Osteocyte (in vitro differentiated cells): ENCODE measurements at regions not wholly inside any gene's neighbourhood (a gene's known extent, or its start where the extent isn't known, plus 50 kb on each side); places are given as distances from the start of the nearest gene placed in this dataset.

Experiments used
- DNase-seq: peaks from one replicate; pipeline ENCODE4 v3.0.0; 2021; ENCODE audit warnings: mixed read lengths; ENCODE audit not compliant: unreplicated experiment; ENCODE audit errors: extremely low spot score
- H3K27ac Mint-ChIP-seq: one replicate; pipeline ENCODE4 v1.8.0; 2021; ENCODE audit warnings: mild to moderate bottlenecking, mixed read lengths; ENCODE audit not compliant: unreplicated experiment
- H3K27me3 Mint-ChIP-seq: one replicate; pipeline ENCODE4 v1.8.0; 2021; ENCODE audit warnings: mixed read lengths; ENCODE audit not compliant: unreplicated experiment
- H3K36me3 Mint-ChIP-seq: one replicate; pipeline ENCODE4 v1.8.0; 2021; ENCODE audit warnings: mixed read lengths; ENCODE audit not compliant: unreplicated experiment
- H3K4me1 Mint-ChIP-seq: one replicate; pipeline ENCODE4 v1.8.0; 2021; ENCODE audit warnings: mixed read lengths; ENCODE audit not compliant: unreplicated experiment
- H3K4me3 Mint-ChIP-seq: one replicate; pipeline ENCODE4 v1.8.0; 2021; ENCODE audit warnings: mild to moderate bottlenecking, moderate library complexity, mixed read lengths; ENCODE audit not compliant: unreplicated experiment
- H3K9me3 Mint-ChIP-seq: one replicate; pipeline ENCODE4 v1.8.0; 2021; ENCODE audit warnings: mixed read lengths; ENCODE audit not compliant: unreplicated experiment
- TF ChIP-seq, protein P1 (sequence below): fragments of 200-600 bp; sonication (generic); IDR thresholded peaks from 2 replicates; pipeline ENCODE4 v1.5.0; 2021; ENCODE audit warnings: antibody characterized with exemption, mild to moderate bottlenecking, moderate library complexity

DNA sequence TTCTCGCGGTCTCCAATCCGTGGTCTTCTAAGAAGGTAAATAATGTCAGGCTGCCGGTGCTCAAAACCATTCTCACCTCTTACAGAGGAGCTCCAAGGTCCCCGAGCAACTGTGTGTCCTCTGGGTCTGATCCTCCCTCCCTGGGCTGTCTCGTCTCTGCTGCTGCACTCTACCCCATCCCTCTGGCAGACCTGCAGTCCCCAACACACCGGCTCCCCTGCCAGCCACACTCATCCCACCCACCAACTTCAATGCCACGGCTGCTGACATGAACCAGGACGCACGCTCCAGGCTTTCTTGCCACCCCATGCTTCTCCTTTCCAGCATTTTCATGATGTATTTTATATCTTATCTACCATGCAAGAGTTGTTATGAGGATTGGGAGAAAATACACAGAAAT, 559.5 kb upstream of the SALL3 start:
- TF ChIP-seq, protein P1, sequence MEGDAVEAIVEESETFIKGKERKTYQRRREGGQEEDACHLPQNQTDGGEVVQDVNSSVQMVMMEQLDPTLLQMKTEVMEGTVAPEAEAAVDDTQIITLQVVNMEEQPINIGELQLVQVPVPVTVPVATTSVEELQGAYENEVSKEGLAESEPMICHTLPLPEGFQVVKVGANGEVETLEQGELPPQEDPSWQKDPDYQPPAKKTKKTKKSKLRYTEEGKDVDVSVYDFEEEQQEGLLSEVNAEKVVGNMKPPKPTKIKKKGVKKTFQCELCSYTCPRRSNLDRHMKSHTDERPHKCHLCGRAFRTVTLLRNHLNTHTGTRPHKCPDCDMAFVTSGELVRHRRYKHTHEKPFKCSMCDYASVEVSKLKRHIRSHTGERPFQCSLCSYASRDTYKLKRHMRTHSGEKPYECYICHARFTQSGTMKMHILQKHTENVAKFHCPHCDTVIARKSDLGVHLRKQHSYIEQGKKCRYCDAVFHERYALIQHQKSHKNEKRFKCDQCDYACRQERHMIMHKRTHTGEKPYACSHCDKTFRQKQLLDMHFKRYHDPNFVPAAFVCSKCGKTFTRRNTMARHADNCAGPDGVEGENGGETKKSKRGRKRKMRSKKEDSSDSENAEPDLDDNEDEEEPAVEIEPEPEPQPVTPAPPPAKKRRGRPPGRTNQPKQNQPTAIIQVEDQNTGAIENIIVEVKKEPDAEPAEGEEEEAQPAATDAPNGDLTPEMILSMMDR = no peak
- H3K27ac Mint-ChIP-seq = no peak overlapping the region
- peaks cover 45% of the 10 kb centered on the region for H3K9me3 Mint-ChIP-seq
- H3K27me3 Mint-ChIP-seq = no peaks in the 10 kb centered on the region
- H3K36me3 Mint-ChIP-seq = no peaks in the 10 kb centered on the region
- H3K4me1 Mint-ChIP-seq = no peaks in the 10 kb centered on the region
- DNase-seq = no peak
- no peak overlapping the region for H3K4me3 Mint-ChIP-seq

DNA sequence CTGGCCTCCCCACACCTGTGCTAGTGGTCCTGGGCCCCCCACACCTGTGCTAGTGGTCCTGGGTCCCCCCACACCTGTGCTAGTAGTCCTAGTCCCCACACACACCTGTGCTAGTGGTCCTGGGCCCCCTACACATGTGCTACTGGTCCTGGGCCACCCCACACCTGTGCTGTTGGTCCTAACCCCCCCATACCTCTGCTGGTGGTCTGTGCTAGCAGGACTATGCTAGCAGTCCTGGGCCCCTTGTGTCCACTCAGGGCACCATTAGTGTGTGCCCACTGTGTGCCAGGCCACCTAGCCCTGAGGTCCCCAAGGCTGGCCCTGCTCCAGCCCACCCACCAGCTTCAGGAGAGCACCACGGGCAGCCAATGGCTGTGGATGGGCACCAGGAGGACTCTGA, 558.2 kb upstream of the SALL3 start:
- TF ChIP-seq, protein P1 = no peak
- H3K4me3 Mint-ChIP-seq = no peak overlapping the region
- no peaks in the 10 kb centered on the region for H3K4me1 Mint-ChIP-seq
- no peak overlapping the region for H3K27ac Mint-ChIP-seq
- H3K27me3 Mint-ChIP-seq = no peaks in the 10 kb centered on the region
- peaks cover 39% of the 10 kb centered on the region for H3K9me3 Mint-ChIP-seq
- no peaks in the 10 kb centered on the region for H3K36me3 Mint-ChIP-seq
- no peak for DNase-seq

DNA sequence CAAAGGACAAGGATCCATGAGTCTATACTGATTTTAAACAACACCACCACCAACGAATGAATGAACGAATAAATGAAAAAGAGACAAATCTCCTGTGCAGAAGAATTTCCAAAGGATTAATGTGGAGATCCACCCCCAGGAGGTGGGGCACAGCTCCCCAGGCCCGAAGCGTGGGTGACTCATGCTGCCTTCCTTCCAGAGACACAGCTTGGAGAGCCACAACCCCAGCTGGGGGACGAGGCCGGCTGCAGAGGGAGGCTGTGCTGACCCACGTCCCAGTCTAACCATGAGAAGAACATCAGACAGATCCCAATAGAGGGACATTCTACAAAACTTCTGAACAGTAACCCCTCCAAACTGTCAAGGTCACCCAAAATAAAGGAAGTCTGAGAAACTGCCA, 557.3 kb upstream of the SALL3 start:
- Mint-ChIP-seq H3K4me1 (no peaks in the 10 kb centered on the region), H3K36me3 (no peaks in the 10 kb centered on the region), H3K9me3 (peaks cover 42% of the 10 kb centered on the region), H3K27me3 (no peaks in the 10 kb centered on the region), H3K27ac (no peak overlapping the region), H3K4me3 (no peak overlapping the region)
- DNase-seq = no peak
- TF ChIP-seq, protein P1 = no peak

DNA sequence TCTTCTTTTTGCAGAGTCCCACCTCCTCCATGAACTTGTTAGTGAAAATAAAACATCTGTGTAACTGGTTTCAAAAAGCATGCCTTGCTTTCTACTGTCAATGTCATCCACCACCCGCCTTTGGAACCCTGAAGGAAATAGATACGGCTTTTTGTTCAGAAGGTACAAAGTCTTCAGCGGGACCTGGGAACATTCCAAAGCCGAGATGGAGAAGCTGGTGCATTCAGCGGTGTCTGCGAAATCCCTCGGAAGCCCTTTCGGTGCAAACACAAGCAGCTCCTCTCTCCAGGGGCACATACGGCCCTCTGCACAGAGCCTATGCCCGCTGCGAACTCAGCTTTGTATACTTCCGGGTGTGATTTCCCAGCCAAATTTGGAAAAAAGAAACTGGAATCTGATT, 555.8 kb upstream of the SALL3 start:
- TF ChIP-seq, protein P1 = no peak
- no peaks in the 10 kb centered on the region for H3K36me3 Mint-ChIP-seq
- DNase-seq = no peak
- no peaks in the 10 kb centered on the region for H3K4me1 Mint-ChIP-seq
- peaks cover 41% of the 10 kb centered on the region for H3K9me3 Mint-ChIP-seq
- no peak overlapping the region for H3K27ac Mint-ChIP-seq
- no peaks in the 10 kb centered on the region for H3K27me3 Mint-ChIP-seq
- no peak overlapping the region for H3K4me3 Mint-ChIP-seq

DNA sequence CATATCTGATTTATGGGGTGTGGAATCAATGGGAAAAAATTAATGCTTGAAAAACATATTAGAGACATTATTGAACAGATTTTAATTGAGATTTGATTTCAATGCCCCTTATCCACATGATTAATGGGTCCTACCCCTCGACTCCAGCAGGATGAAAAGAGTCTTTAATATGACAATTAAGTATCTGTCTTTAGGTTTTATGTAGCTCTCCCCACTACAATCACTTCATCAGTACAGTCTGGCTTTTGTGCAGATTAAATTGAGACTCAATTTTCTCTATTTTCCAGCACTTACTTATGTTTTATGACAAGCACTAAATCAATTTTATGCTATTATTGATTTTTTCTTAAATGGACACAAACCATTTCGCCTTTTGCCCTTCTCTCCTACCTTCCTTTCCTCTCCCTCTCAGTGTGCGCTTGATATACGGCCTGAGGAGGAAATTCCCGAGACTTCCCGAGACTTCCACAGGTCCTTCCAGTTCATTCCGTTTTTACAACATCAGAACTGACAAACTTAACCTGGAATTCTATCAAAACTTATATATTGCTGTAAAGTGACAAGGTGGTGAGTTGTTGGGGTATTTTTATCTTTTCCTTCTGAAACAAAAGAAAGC, 555.1 kb upstream of the SALL3 start:
- Mint-ChIP-seq H3K9me3 (peaks cover 36% of the 10 kb centered on the region), H3K27ac (no peak overlapping the region), H3K27me3 (no peaks in the 10 kb centered on the region), H3K4me3 (no peak overlapping the region), H3K4me1 (no peaks in the 10 kb centered on the region), H3K36me3 (no peaks in the 10 kb centered on the region)
- DNase-seq = no peak
- TF ChIP-seq, protein P1 = no peak
